HL-60 (cell line): ENCODE measurements at regions not wholly inside any gene's neighbourhood (a gene's known extent, or its start where the extent isn't known, plus 50 kb on each side); places are given as distances from the start of the nearest gene placed in this dataset.

Experiments used
- DNase-seq, 2 experiments: peaks; one replicate each; pipeline ENCODE4 v3.0.0-alpha.2; 2010 to 2020; ENCODE audit warnings: low read depth in 1 of 2, low spot score in 1 of 2
- H3K27ac ChIP-seq: fragments of 250-450 bp; sonication (Bioruptor Pico); replicated peaks from 2 replicates; pipeline ENCODE4 v1.5.1; 2020; ENCODE audit warnings: mild to moderate bottlenecking, moderate library complexity
- H3K27me3 ChIP-seq: fragments of 250-450 bp; sonication (Bioruptor Pico); 2 replicates; pipeline ENCODE4 v1.5.1; 2021; ENCODE audit warnings: mild to moderate bottlenecking, moderate library complexity; ENCODE audit not compliant: insufficient read depth, poor library complexity, severe bottlenecking
- H3K4me3 ChIP-seq: replicated peaks from 2 replicates; pipeline ENCODE4 v1.5.1; 2011; ENCODE audit warnings: mild to moderate bottlenecking, control low read depth, low read length; ENCODE audit not compliant: insufficient read depth
- CTCF ChIP-seq: IDR thresholded peaks from one replicate; pipeline ENCODE4 v1.5.1; 2011; ENCODE audit warnings: low read length, control low read depth, inconsistent platforms; ENCODE audit not compliant: insufficient read depth
- GABPA ChIP-seq: IDR thresholded peaks from 2 replicates; pipeline ENCODE4 v1.6.1; 2012; ENCODE audit warnings: low read depth
- POLR2AphosphoS5 ChIP-seq: IDR thresholded peaks from 2 replicates; pipeline ENCODE4 v1.6.1; 2012; ENCODE audit warnings: low read depth
- REST ChIP-seq: IDR thresholded peaks from 2 replicates; pipeline ENCODE4 v1.6.1; 2012; ENCODE audit warnings: low read depth; ENCODE audit not compliant: insufficient replicate concordance
- SPI1 ChIP-seq: IDR thresholded peaks from 2 replicates; pipeline ENCODE4 v1.6.1; 2012; ENCODE audit warnings: low read depth, mild to moderate bottlenecking, borderline replicate concordance

DNA sequence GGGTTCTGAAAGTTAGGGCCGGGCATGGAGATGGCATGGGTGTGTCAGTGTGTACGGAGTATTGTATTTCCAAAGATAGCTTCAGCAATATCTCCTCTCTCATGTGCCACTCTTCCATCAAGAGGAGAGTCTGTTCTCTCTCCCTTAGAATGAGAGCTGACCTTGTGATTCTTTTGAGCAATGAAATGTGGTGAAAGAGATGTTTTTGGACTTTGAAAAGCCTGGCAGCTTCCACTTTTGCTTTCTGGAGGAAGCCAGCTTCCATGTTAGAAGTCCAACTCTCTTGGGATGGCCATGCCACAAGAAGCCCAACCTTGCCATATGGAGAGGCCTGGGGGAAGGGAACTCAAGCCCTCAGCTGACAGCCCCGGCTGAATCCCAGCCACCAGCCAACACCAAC, 72.4 kb upstream of the GZMB start:
- TF ChIP-seq REST (no peak), GABPA (no peak), SPI1 (no peak), CTCF (no peak), POLR2AphosphoS5 (no peak)
- DNase-seq, result no peak
- Histone ChIP-seq H3K27ac (no peak overlapping the region), H3K4me3 (no peak overlapping the region), H3K27me3 (no peaks in the 10 kb centered on the region)

DNA sequence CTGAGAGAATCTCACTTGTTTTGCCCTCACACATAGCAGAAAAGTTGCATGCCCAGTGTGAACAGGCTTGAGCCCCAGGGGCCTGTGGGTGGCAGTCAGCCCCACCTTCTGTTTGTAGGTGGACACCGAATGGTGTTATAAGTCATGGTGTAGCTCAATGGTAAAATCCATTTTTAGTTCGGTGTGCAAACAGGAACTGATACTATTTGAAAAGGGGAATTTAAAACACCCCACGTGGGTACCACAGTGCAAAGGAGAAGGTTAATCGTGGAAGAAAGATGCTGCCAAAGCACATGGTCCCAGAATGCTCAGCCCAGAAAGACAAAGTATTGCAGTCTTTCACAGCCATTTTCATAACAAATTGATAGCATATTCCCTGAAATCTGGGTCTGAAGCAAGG, 71.8 kb upstream of the GZMB start:
- H3K27ac ChIP-seq, result no peak overlapping the region
- TF ChIP-seq CTCF, result no peak
- no peak for TF ChIP-seq GABPA
- TF ChIP-seq SPI1, result no peak
- no peak for TF ChIP-seq REST
- no peak for TF ChIP-seq POLR2AphosphoS5
- DNase-seq, result no peak
- no peaks in the 10 kb centered on the region for H3K27me3 ChIP-seq
- no peak overlapping the region for H3K4me3 ChIP-seq

DNA sequence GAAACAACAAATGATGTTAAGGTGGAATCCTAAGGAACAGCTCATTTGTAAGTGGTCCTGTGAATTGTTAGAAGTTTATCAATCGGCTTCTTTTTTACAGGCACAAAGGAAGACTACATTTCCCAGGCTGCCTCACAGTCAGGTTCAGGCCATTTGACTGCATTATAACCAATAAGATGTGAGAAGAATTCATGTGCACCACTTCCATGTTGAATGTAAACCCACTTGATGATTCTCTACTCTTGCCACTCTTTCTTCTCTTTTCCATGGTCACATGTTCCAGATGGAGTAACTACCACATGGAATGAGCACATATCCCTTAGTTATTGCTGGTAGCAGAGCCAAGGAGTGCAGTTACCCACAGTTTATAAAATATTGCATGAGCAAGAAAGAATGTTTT, 67.1 kb upstream of the GZMB start:
- Histone ChIP-seq H3K27me3 (no peaks in the 10 kb centered on the region), H3K4me3 (no peak overlapping the region), H3K27ac (no peak overlapping the region)
- TF ChIP-seq CTCF (no peak), GABPA (no peak), POLR2AphosphoS5 (no peak), SPI1 (no peak), REST (no peak)
- no peak for DNase-seq
